ENCODE measurements at regions not wholly inside any gene's neighbourhood (a gene's known extent, or its start where the extent isn't known, plus 50 kb on each side); places are given as distances from the start of the nearest gene placed in this dataset.

- TF ChIP-seq CTCF (conservative IDR thresholded peaks at IDR 0.05) (no peak), ZFX (IDR thresholded peaks at IDR 0.05) (no peak)
These were observed 67.7 kb upstream of the ARGLU1 start for GRCh38 chr13:106635616-106636015.

Measured in C4-2B (cell line).